Mesenchymal stem cell (in vitro differentiated cells and primary cell): ENCODE measurements at regions not wholly inside any gene's neighbourhood (a gene's known extent, or its start where the extent isn't known, plus 50 kb on each side); places are given as distances from the start of the nearest gene placed in this dataset.
A peak's percentile ranks its signal among the peaks of the same experiment; 100 is the strongest.

Source experiments
- DNase-seq: peaks from one replicate; pipeline ENCODE4 v3.0.0-alpha.2; 2013
- H2AFZ ChIP-seq: one replicate; pipeline ENCODE4 v1.6.1; 2013; ENCODE audit warnings: low read depth, mild to moderate bottlenecking, control low read depth, inconsistent platforms, low read length, moderate library complexity
- H2AK5ac ChIP-seq: 2 replicates; pipeline ENCODE4 v1.6.1; 2013; ENCODE audit warnings: low read length, moderate library complexity, mild to moderate bottlenecking, inconsistent platforms; ENCODE audit not compliant: severe bottlenecking
- H2BK120ac ChIP-seq: one replicate; pipeline ENCODE4 v1.6.1; 2013; ENCODE audit warnings: low read depth, mild to moderate bottlenecking, inconsistent platforms, low read length, moderate library complexity
- H2BK12ac ChIP-seq, 2 experiments: one replicate each; pipeline ENCODE4 v1.6.1; 2013; ENCODE audit warnings: inconsistent platforms in 2 of 2, low read length in 2 of 2, mild to moderate bottlenecking in 2 of 2, moderate library complexity in 2 of 2, control low read depth in 1 of 2
- H2BK15ac ChIP-seq: one replicate; pipeline ENCODE4 v1.6.1; 2013; ENCODE audit warnings: mild to moderate bottlenecking, low read depth, inconsistent platforms; ENCODE audit not compliant: poor library complexity, severe bottlenecking
- H2BK5ac ChIP-seq: 2 replicates; pipeline ENCODE4 v1.6.1; 2013; ENCODE audit warnings: low read depth, mild to moderate bottlenecking, low read length, control low read depth, inconsistent platforms; ENCODE audit not compliant: poor library complexity, severe bottlenecking
- H3K14ac ChIP-seq, 2 experiments: one replicate each; pipeline ENCODE4 v1.6.1; 2013; ENCODE audit warnings: inconsistent platforms in 2 of 2, low read length in 2 of 2, control low read depth in 1 of 2, mild to moderate bottlenecking in 1 of 2, moderate library complexity in 1 of 2
- H3K18ac ChIP-seq, 2 experiments: one replicate each; pipeline ENCODE4 v1.6.1; 2013; ENCODE audit warnings: inconsistent platforms in 2 of 2, low read length in 2 of 2, control low read depth in 1 of 2, low read depth in 1 of 2, mild to moderate bottlenecking in 1 of 2
- H3K23ac ChIP-seq, 2 experiments: one replicate each; pipeline ENCODE4 v1.6.1; 2013; ENCODE audit warnings: inconsistent platforms in 2 of 2, low read length in 2 of 2, mild to moderate bottlenecking in 2 of 2, moderate library complexity in 2 of 2, control low read depth in 1 of 2
- H3K27ac ChIP-seq: 2 replicates; pipeline ENCODE4 v1.5.1; 2013; ENCODE audit warnings: mild to moderate bottlenecking, moderate library complexity, low read length, control low read depth, inconsistent platforms; ENCODE audit not compliant: poor library complexity, severe bottlenecking
- H3K27me3 ChIP-seq, 2 experiments: 2 replicates each; pipeline versions ENCODE4 v1.6.1 to v1.7.0; 2013; ENCODE audit warnings: low read length in 2 of 2, mild to moderate bottlenecking in 2 of 2, moderate library complexity in 2 of 2, control low read depth in 1 of 2, inconsistent platforms in 1 of 2; ENCODE audit not compliant: control insufficient read depth in 1 of 2, insufficient read depth in 1 of 2
- H3K36me3 ChIP-seq, 2 experiments: 2 replicates each; pipeline versions ENCODE4 v1.6.1 to v1.7.0; 2013; ENCODE audit warnings: low read length in 2 of 2, control low read depth in 1 of 2, inconsistent platforms in 1 of 2, low read depth in 1 of 2, mild to moderate bottlenecking in 1 of 2; ENCODE audit not compliant: insufficient read depth in 2 of 2, control insufficient read depth in 1 of 2
- H3K4ac ChIP-seq, 2 experiments: one replicate each; pipeline ENCODE4 v1.6.1; 2013; ENCODE audit warnings: inconsistent platforms in 2 of 2, low read length in 2 of 2, mild to moderate bottlenecking in 2 of 2, moderate library complexity in 2 of 2, control low read depth in 1 of 2, low read depth in 1 of 2
- H3K4me1 ChIP-seq: 2 replicates; pipeline ENCODE4 v1.6.1; 2013; ENCODE audit warnings: low read depth, low read length, control low read depth; ENCODE audit not compliant: control insufficient read depth, insufficient read depth
- H3K4me2 ChIP-seq: 2 replicates; pipeline ENCODE4 v1.6.1; 2013; ENCODE audit warnings: low read length, mild to moderate bottlenecking, inconsistent platforms; ENCODE audit not compliant: poor library complexity, severe bottlenecking
- H3K4me3 ChIP-seq, 2 experiments: 2 replicates each; pipeline versions ENCODE4 v1.5.1 to v1.7.0; 2013; ENCODE audit warnings: low read length in 2 of 2, mild to moderate bottlenecking in 2 of 2, control low read depth in 1 of 2, low read depth in 1 of 2; ENCODE audit not compliant: insufficient read depth in 1 of 2
- H3K79me1 ChIP-seq: replicated peaks from 2 replicates; pipeline ENCODE4 v1.6.1; 2013; ENCODE audit warnings: mild to moderate bottlenecking, control low read depth, low read length, inconsistent platforms; ENCODE audit not compliant: poor library complexity, severe bottlenecking
- H3K9ac ChIP-seq: 2 replicates; pipeline ENCODE4 v1.7.0; 2013; ENCODE audit warnings: mild to moderate bottlenecking, low read length, moderate library complexity
- H3K9me3 ChIP-seq: 2 replicates; pipeline ENCODE4 v1.7.0; 2013; ENCODE audit warnings: mild to moderate bottlenecking, low read length; ENCODE audit not compliant: control insufficient read depth
- H4K8ac ChIP-seq: one replicate; pipeline ENCODE4 v1.6.1; 2013; ENCODE audit warnings: inconsistent platforms, mild to moderate bottlenecking, low read length, moderate library complexity
- H4K91ac ChIP-seq: one replicate; pipeline ENCODE4 v1.6.1; 2013; ENCODE audit warnings: mild to moderate bottlenecking, low read length, inconsistent platforms
- WGBS: methylation state at CpG from one replicate; pipeline ENCODE4 v1.1.7; 2013; ENCODE audit warnings: mixed read lengths; 5-methylcytosine and 5-hydroxymethylcytosine counted together

- Histone ChIP-seq H2BK12ac (peak overlapping the region in 1 of 2 experiments; percentile 71), H4K91ac (no peak overlapping the region), H3K23ac (no peak overlapping the region), H2AFZ (no peak overlapping the region), H2BK5ac (no peak overlapping the region), H2AK5ac (no peak overlapping the region), H3K9me3 (peaks cover 8% of the 10 kb centered on the region), H3K18ac (peak overlapping the region; percentile 38 to 75), H3K4me3 (no peak overlapping the region), H2BK120ac (no peak overlapping the region), H3K27me3 (no peaks in the 10 kb centered on the region), H3K9ac (no peak overlapping the region), H3K4ac (peak overlapping the region in 1 of 2 experiments; percentile 58), H3K79me1 (no peaks in the 10 kb centered on the region), H3K14ac (no peak overlapping the region), H3K4me1 (no peaks in the 10 kb centered on the region), H3K27ac (no peak overlapping the region), H3K4me2 (no peak overlapping the region), H3K36me3 (no peaks in the 10 kb centered on the region), H2BK15ac (no peak overlapping the region), H4K8ac (no peak overlapping the region)
- 47% methylated on average over 4 of the region's 6 CpGs for WGBS
- peak; percentile 92 for DNase-seq
These were observed 536.9 kb downstream of the TMX3 start for GRCh38 chr18:68177807-68178702.

- Histone ChIP-seq H3K79me1 (no peaks in the 10 kb centered on the region), H4K91ac (no peak overlapping the region), H3K14ac (no peak overlapping the region), H3K27ac (no peak overlapping the region), H2BK15ac (no peak overlapping the region), H2AK5ac (no peak overlapping the region), H2BK5ac (no peak overlapping the region), H3K4me2 (no peak overlapping the region), H3K4me3 (no peak overlapping the region), H3K4me1 (no peaks in the 10 kb centered on the region), H3K4ac (no peak overlapping the region), H3K9ac (no peak overlapping the region), H3K27me3 (no peaks in the 10 kb centered on the region), H4K8ac (no peak overlapping the region), H2BK12ac (no peak overlapping the region), H3K18ac (no peak overlapping the region), H3K36me3 (no peaks in the 10 kb centered on the region), H3K9me3 (peaks cover 8% of the 10 kb centered on the region), H3K23ac (no peak overlapping the region), H2BK120ac (no peak overlapping the region), H2AFZ (no peak overlapping the region)
- no peak for DNase-seq
These were observed 538.0 kb downstream of the TMX3 start for GRCh38 chr18:68176901-68177300.

- no peak overlapping the region for H2AFZ ChIP-seq
- H3K79me1 ChIP-seq, result no peaks in the 10 kb centered on the region
- no peaks in the 10 kb centered on the region for H3K27me3 ChIP-seq
- H3K9me3 ChIP-seq, result peaks cover 8% of the 10 kb centered on the region
- H3K18ac ChIP-seq, result no peak overlapping the region
- no peak overlapping the region for H3K4ac ChIP-seq
- no peak overlapping the region for H3K14ac ChIP-seq
- H3K36me3 ChIP-seq, result no peaks in the 10 kb centered on the region
- no peak overlapping the region for H3K23ac ChIP-seq
- DNase-seq, result peak; percentile 18
- H4K8ac ChIP-seq, result peak overlapping the region; percentile 67
- H2BK12ac ChIP-seq, result peak overlapping the region in 1 of 2 experiments; percentile 8
- 74% methylated on average over 16 of the region's 17 CpGs for WGBS
- no peak overlapping the region for H4K91ac ChIP-seq
- no peak overlapping the region for H3K27ac ChIP-seq
- no peak overlapping the region for H2BK5ac ChIP-seq
- H2BK15ac ChIP-seq, result no peak overlapping the region
- no peak overlapping the region for H3K4me3 ChIP-seq
- no peak overlapping the region for H2AK5ac ChIP-seq
- no peak overlapping the region for H3K9ac ChIP-seq
- H2BK120ac ChIP-seq, result no peak overlapping the region
- H3K4me1 ChIP-seq, result no peaks in the 10 kb centered on the region
- no peak overlapping the region for H3K4me2 ChIP-seq
These were observed 541.9 kb downstream of the TMX3 start for GRCh38 chr18:68172842-68173549.

- H4K8ac ChIP-seq, result no peak overlapping the region
- no peaks in the 10 kb centered on the region for H3K4me1 ChIP-seq
- no peak for DNase-seq
- H3K4me3 ChIP-seq, result no peak overlapping the region
- H3K36me3 ChIP-seq, result no peaks in the 10 kb centered on the region
- H2AK5ac ChIP-seq, result no peak overlapping the region
- no peak overlapping the region for H3K4me2 ChIP-seq
- no peak overlapping the region for H3K27ac ChIP-seq
- H2BK12ac ChIP-seq, result no peak overlapping the region
- H3K18ac ChIP-seq, result no peak overlapping the region
- H2AFZ ChIP-seq, result no peak overlapping the region
- H4K91ac ChIP-seq, result no peak overlapping the region
- WGBS, result 67% methylated on average over 4 of the region's 4 CpGs
- no peaks in the 10 kb centered on the region for H3K27me3 ChIP-seq
- no peak overlapping the region for H3K9ac ChIP-seq
- H3K4ac ChIP-seq, result no peak overlapping the region
- no peak overlapping the region for H3K23ac ChIP-seq
- H3K14ac ChIP-seq, result no peak overlapping the region
- no peaks in the 10 kb centered on the region for H3K9me3 ChIP-seq
- H2BK5ac ChIP-seq, result no peak overlapping the region
- no peaks in the 10 kb centered on the region for H3K79me1 ChIP-seq
- H2BK15ac ChIP-seq, result no peak overlapping the region
- H2BK120ac ChIP-seq, result no peak overlapping the region
These were observed 550.0 kb downstream of the TMX3 start for GRCh38 chr18:68164909-68165308.
